Prostate gland (tissue), 2 donors: ENCODE measurements at regions not wholly inside any gene's neighbourhood (a gene's known extent, or its start where the extent isn't known, plus 50 kb on each side); places are given as distances from the start of the nearest gene placed in this dataset.
A peak's percentile ranks its signal among the peaks of the same experiment; 100 is the strongest.

Source experiments
- DNase-seq: peaks from one replicate; pipeline ENCODE4 v3.0.0-alpha.2; 2019; ENCODE audit warnings: low spot score
- H3K27ac ChIP-seq, 2 donors: fragments of 200-600 bp; sonication (generic); 2 replicates each; pipeline ENCODE4 v1.5.1; 2017 to 2019
- H3K27me3 ChIP-seq: fragments of 200-600 bp; sonication (generic); replicated peaks from 2 replicates; pipeline ENCODE4 v1.5.1; 2019; ENCODE audit not compliant: insufficient read depth
- H3K36me3 ChIP-seq, 2 donors: fragments of 200-600 bp; sonication (generic); 1 replicate in 1 of 2; 2 replicates in 1 of 2; pipeline versions ENCODE4 v1.5.1 to v1.8.1; 2017 to 2019
- H3K4me1 ChIP-seq: fragments of 200-600 bp; sonication (generic); replicated peaks from 2 replicates; pipeline ENCODE4 v1.5.1; 2019
- H3K4me3 ChIP-seq, 2 donors: fragments of 200-600 bp; sonication (generic); 2 replicates each; pipeline ENCODE4 v1.5.1; 2017 to 2019
- H3K9me3 ChIP-seq: fragments of 200-600 bp; sonication (generic); 2 replicates; pipeline ENCODE4 v1.5.1; 2017
- CTCF ChIP-seq, 4 experiments: fragments of 200-600 bp in 2 of 4; fragments of 450-650 bp in 2 of 4; sonication (generic) in 2 of 4; IDR thresholded peaks; 1 replicate in 3 of 4; 2 replicates in 1 of 4; pipeline ENCODE4 v1.5.1; 2016 to 2019; ENCODE audit warnings: antibody characterized with exemption in 4 of 4, mild to moderate bottlenecking in 2 of 4, moderate library complexity in 2 of 4
- POLR2A ChIP-seq: fragments of 450-650 bp; IDR thresholded peaks from one replicate; pipeline ENCODE4 v1.6.1; 2016; ENCODE audit warnings: antibody characterized with exemption, mild to moderate bottlenecking
- POLR2AphosphoS5 ChIP-seq: sonication (generic); formaldehyde crosslinking; IDR thresholded peaks from one replicate; pipeline ENCODE4 v1.6.1; 2017; ENCODE audit warnings: antibody characterized with exemption
- WGBS: methylation state at CpG from one replicate; pipeline ENCODE4 v1.1.5; 2018; 5-methylcytosine and 5-hydroxymethylcytosine counted together
- intact Hi-C: fragments of 100-400 bp; cut with DNase I; formaldehyde crosslinking; loops from one replicate; pipeline ENCODE4 v1.14.2; 2022

GRCh38 chr20:56968376-56969048 lies 297.9 kb downstream of the BMP7 start:
- intact Hi-C loops = no loop called here
- DNase-seq = no peak
- no peaks in the 10 kb centered on the region for H3K9me3 ChIP-seq
- H3K27me3 ChIP-seq = no peaks in the 10 kb centered on the region
- no peak overlapping the region for H3K27ac ChIP-seq
- TF ChIP-seq POLR2AphosphoS5 (no peak), POLR2A (no peak), CTCF (IDR thresholded peaks at IDR 0.05) (no peak)
- H3K4me1 ChIP-seq = no peaks in the 10 kb centered on the region
- no peaks in the 10 kb centered on the region for H3K36me3 ChIP-seq
- H3K4me3 ChIP-seq = no peak overlapping the region
- WGBS = 41% methylated on average over 12 of the region's 12 CpGs

GRCh38 chr20:56974499-56975250 lies 291.8 kb downstream of the BMP7 start:
- WGBS = 11% methylated on average over 21 of the region's 21 CpGs
- Histone ChIP-seq H3K36me3 (no peaks in the 10 kb centered on the region), H3K27me3 (peaks cover 2% of the 10 kb centered on the region), H3K4me3 (no peak overlapping the region), H3K27ac (no peak overlapping the region), H3K9me3 (no peaks in the 10 kb centered on the region), H3K4me1 (no peaks in the 10 kb centered on the region)
- TF ChIP-seq CTCF (IDR thresholded peaks at IDR 0.05) = peak; percentile 57 to 82 (median 66)
- TF ChIP-seq POLR2A = no peak
- peak; percentile 15 for TF ChIP-seq POLR2AphosphoS5
- peak; percentile 67 for DNase-seq
- intact Hi-C loops = no loop called here

DNA sequence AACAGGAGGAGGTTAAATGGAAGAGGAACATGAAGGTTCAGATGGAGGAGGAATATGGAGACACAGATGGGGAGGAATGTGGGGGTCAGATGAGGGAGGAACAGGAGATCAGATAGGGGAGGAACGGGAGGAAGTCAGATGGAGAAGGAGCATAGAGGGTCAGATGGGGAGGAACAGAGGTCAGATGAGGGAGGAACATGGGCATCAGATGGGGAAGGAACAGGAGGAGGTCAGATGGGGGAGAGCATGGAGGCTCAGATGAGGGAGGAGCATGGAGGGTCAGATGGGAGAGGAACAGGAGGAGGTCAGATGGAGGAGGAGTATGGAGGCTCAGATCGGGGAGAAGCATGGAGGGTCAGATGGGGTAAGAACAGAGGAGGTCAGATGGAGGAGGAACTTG lies 290.6 kb downstream of the BMP7 start:
- Histone ChIP-seq H3K9me3 (no peaks in the 10 kb centered on the region), H3K4me1 (no peaks in the 10 kb centered on the region), H3K27me3 (peaks cover 2% of the 10 kb centered on the region), H3K36me3 (no peaks in the 10 kb centered on the region), H3K4me3 (no peak overlapping the region), H3K27ac (no peak overlapping the region)
- no peak for DNase-seq
- intact Hi-C loops = no loop called here
- TF ChIP-seq CTCF (IDR thresholded peaks at IDR 0.05) = no peak
- no peak for TF ChIP-seq POLR2A
- TF ChIP-seq POLR2AphosphoS5 = no peak
- 97% methylated on average over 2 of the region's 2 CpGs for WGBS

GRCh38 chr20:56976336-56976735 lies 290.1 kb downstream of the BMP7 start:
- TF ChIP-seq CTCF (IDR thresholded peaks at IDR 0.05) (no peak), POLR2A (no peak), POLR2AphosphoS5 (no peak)
- no peaks in the 10 kb centered on the region for H3K36me3 ChIP-seq
- intact Hi-C loops = no loop called here
- H3K9me3 ChIP-seq = no peaks in the 10 kb centered on the region
- no peak for DNase-seq
- 71% methylated on average over 10 of the region's 10 CpGs for WGBS
- no peak overlapping the region for H3K27ac ChIP-seq
- H3K4me3 ChIP-seq = no peak overlapping the region
- H3K27me3 ChIP-seq = peaks cover 2% of the 10 kb centered on the region
- no peaks in the 10 kb centered on the region for H3K4me1 ChIP-seq

DNA sequence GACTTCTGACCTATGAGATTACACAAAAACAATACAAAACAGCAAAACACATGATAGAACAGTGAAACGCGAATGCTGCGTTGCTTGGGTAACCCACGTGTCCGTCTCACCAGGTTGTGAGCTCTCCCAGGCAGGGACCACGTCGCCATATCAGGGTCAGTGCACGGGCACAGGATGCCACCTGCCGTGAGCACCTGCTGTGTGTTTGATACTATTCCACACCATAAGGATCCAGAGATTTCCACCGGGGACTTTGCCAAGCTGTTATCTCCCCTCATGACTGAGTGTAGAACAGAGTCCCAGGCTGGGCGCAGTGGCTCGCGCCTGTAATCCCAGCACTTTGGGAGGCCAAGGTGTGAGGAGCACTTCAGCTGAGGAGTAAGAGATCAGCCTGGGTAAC lies 288.0 kb downstream of the BMP7 start:
- no peaks in the 10 kb centered on the region for H3K9me3 ChIP-seq
- DNase-seq = no peak
- H3K36me3 ChIP-seq = no peaks in the 10 kb centered on the region
- intact Hi-C loops = no loop called here
- H3K27ac ChIP-seq = no peak overlapping the region
- 90% methylated on average over 13 of the region's 13 CpGs for WGBS
- H3K27me3 ChIP-seq = peaks cover 2% of the 10 kb centered on the region
- H3K4me1 ChIP-seq = no peaks in the 10 kb centered on the region
- H3K4me3 ChIP-seq = no peak overlapping the region
- TF ChIP-seq CTCF (IDR thresholded peaks at IDR 0.05) = no peak
